Hepatocyte (in vitro differentiated cells): ENCODE measurements at regions not wholly inside any gene's neighbourhood (a gene's known extent, or its start where the extent isn't known, plus 50 kb on each side); places are given as distances from the start of the nearest gene placed in this dataset.

Experiments used
- DNase-seq: peaks from one replicate; pipeline ENCODE4 v3.0.0-alpha.2; 2016; ENCODE audit warnings: low spot score
- H2AFZ ChIP-seq: fragments of 200-600 bp; sonication (generic); 2 replicates; pipeline ENCODE4 v1.6.0; 2016; ENCODE audit warnings: antibody characterized with exemption, mild to moderate bottlenecking
- H3K27ac ChIP-seq: fragments of 200-600 bp; sonication (generic); 2 replicates; pipeline ENCODE4 v1.5.1; 2016; ENCODE audit warnings: mild to moderate bottlenecking
- H3K27me3 ChIP-seq: fragments of 200-600 bp; sonication (generic); 2 replicates; pipeline ENCODE4 v1.6.1; 2016
- H3K36me3 ChIP-seq: fragments of 200-600 bp; sonication (generic); replicated peaks from 2 replicates; pipeline ENCODE4 v1.5.1; 2016; ENCODE audit warnings: low read depth; ENCODE audit not compliant: insufficient read depth
- H3K4me1 ChIP-seq: fragments of 200-600 bp; sonication (generic); 2 replicates; pipeline ENCODE4 v1.5.1; 2016; ENCODE audit warnings: mild to moderate bottlenecking, moderate library complexity; ENCODE audit not compliant: insufficient read depth
- H3K4me2 ChIP-seq: fragments of 200-600 bp; sonication (generic); 2 replicates; pipeline ENCODE4 v1.6.0; 2016
- H3K4me3 ChIP-seq: fragments of 200-600 bp; sonication (generic); 2 replicates; pipeline ENCODE4 v1.5.1; 2016; ENCODE audit warnings: mild to moderate bottlenecking
- H3K79me2 ChIP-seq: fragments of 200-600 bp; sonication (generic); 2 replicates; pipeline ENCODE4 v1.6.0; 2017; ENCODE audit warnings: mild to moderate bottlenecking
- H3K9me2 ChIP-seq: fragments of 200-600 bp; sonication (generic); replicated peaks from 2 replicates; pipeline ENCODE4 v1.6.0; 2017; ENCODE audit warnings: mild to moderate bottlenecking; ENCODE audit not compliant: insufficient read depth
- H3K9me3 ChIP-seq: fragments of 200-600 bp; sonication (generic); 2 replicates; pipeline ENCODE4 v1.5.1; 2016; ENCODE audit warnings: low read depth, mild to moderate bottlenecking
- H4K20me1 ChIP-seq: fragments of 200-600 bp; sonication (generic); 2 replicates; pipeline ENCODE4 v1.6.0; 2016; ENCODE audit warnings: mild to moderate bottlenecking; ENCODE audit not compliant: insufficient read depth, poor library complexity, severe bottlenecking
- EZH2 ChIP-seq: fragments of 200-600 bp; sonication (generic); IDR thresholded peaks from 2 replicates; pipeline ENCODE4 v1.6.1; 2016; ENCODE audit warnings: antibody characterized with exemption, mild to moderate bottlenecking, borderline replicate concordance
- EZH2phosphoT487 ChIP-seq: fragments of 200-600 bp; sonication (generic); IDR thresholded peaks from one replicate; pipeline ENCODE4 v1.6.1; 2018; ENCODE audit warnings: antibody characterized with exemption, mild to moderate bottlenecking, low read depth, moderate library complexity; ENCODE audit not compliant: unreplicated experiment, severe bottlenecking
- WGBS: methylation state at CpG from one replicate; pipeline ENCODE4 v1.1.6; 2016; ENCODE audit warnings: low lambda C conversion rate; ENCODE audit errors: missing lambda C conversion rate; 5-methylcytosine and 5-hydroxymethylcytosine counted together
- TF ChIP-seq, protein P1 (sequence below): fragments of 200-600 bp; sonication (generic); IDR thresholded peaks from 2 replicates; pipeline ENCODE4 v1.5.1; 2016; ENCODE audit warnings: antibody characterized with exemption, mild to moderate bottlenecking; ENCODE audit not compliant: poor library complexity

DNA sequence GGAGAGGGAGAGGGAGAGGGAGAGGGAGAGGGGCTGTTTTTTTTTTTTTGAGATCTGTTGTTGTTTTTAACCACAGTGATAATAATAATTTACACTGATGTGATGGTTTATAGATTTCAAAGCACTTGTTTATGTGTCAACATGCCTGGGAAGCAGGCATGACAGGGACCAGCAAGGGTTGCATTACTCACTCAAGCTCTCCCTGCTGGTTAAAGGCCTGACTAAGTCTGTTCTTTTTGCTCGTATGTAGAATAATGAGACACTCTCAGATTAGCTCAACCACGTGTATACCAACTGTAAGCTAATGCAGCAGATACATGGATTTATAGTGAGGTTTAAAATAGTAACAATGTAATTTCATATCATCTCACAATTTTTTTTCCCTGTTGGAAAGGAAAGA, 134.6 kb upstream of the BOD1L1 start:
- Histone ChIP-seq H3K79me2 (no peaks in the 10 kb centered on the region), H4K20me1 (no peaks in the 10 kb centered on the region), H2AFZ (no peak overlapping the region), H3K4me1 (no peaks in the 10 kb centered on the region), H3K27me3 (no peaks in the 10 kb centered on the region), H3K27ac (no peak overlapping the region), H3K36me3 (no peaks in the 10 kb centered on the region), H3K9me2 (no peaks in the 10 kb centered on the region), H3K9me3 (no peaks in the 10 kb centered on the region), H3K4me3 (no peak overlapping the region), H3K4me2 (no peak overlapping the region)
- TF ChIP-seq EZH2 (no peak), EZH2phosphoT487 (no peak)
- TF ChIP-seq, protein P1, sequence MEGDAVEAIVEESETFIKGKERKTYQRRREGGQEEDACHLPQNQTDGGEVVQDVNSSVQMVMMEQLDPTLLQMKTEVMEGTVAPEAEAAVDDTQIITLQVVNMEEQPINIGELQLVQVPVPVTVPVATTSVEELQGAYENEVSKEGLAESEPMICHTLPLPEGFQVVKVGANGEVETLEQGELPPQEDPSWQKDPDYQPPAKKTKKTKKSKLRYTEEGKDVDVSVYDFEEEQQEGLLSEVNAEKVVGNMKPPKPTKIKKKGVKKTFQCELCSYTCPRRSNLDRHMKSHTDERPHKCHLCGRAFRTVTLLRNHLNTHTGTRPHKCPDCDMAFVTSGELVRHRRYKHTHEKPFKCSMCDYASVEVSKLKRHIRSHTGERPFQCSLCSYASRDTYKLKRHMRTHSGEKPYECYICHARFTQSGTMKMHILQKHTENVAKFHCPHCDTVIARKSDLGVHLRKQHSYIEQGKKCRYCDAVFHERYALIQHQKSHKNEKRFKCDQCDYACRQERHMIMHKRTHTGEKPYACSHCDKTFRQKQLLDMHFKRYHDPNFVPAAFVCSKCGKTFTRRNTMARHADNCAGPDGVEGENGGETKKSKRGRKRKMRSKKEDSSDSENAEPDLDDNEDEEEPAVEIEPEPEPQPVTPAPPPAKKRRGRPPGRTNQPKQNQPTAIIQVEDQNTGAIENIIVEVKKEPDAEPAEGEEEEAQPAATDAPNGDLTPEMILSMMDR = no peak
- DNase-seq = no peak
- 78% methylated on average over 2 of the region's 2 CpGs for WGBS

DNA sequence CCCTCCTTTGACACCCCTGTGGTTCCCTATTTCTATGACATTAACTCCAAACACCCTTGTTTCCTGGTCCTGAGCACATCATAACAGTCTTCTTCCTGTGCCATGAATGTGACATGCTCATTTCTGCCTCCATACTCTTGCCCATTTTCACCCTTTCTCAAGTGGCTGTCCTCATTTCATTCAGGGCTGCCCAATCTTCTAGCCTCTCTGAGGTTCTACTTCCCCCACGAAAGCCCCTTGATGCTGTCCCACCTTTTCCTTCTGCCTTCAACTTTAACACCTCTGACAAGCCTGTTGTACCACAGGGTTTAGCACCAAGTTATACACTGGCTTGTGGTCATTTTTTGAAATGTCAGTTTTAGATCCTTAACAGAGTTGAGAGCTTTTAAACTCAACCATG, 136.2 kb upstream of the BOD1L1 start:
- WGBS = 91% methylated on average over 1 of the region's 1 CpG
- TF ChIP-seq, protein P1 = no peak
- TF ChIP-seq EZH2phosphoT487 (no peak), EZH2 (no peak)

DNA sequence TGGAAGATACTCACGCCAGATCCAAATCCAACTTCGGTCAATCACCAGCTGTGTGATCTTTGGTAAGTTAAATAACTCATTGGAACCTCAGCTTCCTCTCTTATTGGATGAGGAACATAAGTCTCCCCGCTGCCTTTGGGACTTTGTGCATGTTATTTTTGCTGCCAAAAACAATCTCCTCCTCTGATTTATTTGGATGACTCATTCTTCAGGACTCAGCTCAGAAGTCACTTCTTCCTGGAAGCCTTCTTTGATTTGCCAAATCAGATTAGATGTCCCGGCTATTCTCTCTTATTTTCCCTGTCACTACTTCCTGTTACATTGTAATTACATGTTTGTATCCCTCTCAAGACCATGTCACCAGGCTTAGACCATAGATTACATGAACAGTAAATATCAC, 138.0 kb upstream of the BOD1L1 start:
- Histone ChIP-seq H3K27me3 (no peaks in the 10 kb centered on the region), H3K4me3 (no peak overlapping the region), H3K27ac (no peak overlapping the region), H3K9me2 (no peaks in the 10 kb centered on the region), H4K20me1 (no peaks in the 10 kb centered on the region), H3K36me3 (no peaks in the 10 kb centered on the region), H3K4me1 (no peaks in the 10 kb centered on the region), H3K9me3 (no peaks in the 10 kb centered on the region), H3K4me2 (no peak overlapping the region), H3K79me2 (no peaks in the 10 kb centered on the region), H2AFZ (no peak overlapping the region)
- DNase-seq = no peak
- WGBS = 76% methylated on average over 4 of the region's 4 CpGs
- TF ChIP-seq EZH2phosphoT487 (no peak), EZH2 (no peak)
- TF ChIP-seq, protein P1 = no peak

More for the DNA sequence above, 136.2 kb upstream of the BOD1L1 start:
- no peaks in the 10 kb centered on the region for H3K4me1 ChIP-seq
- no peaks in the 10 kb centered on the region for H3K79me2 ChIP-seq
- H3K27me3 ChIP-seq = no peaks in the 10 kb centered on the region
- no peak overlapping the region for H3K4me3 ChIP-seq
- H2AFZ ChIP-seq = no peak overlapping the region
- no peak overlapping the region for H3K4me2 ChIP-seq
- DNase-seq = no peak
- H3K27ac ChIP-seq = no peak overlapping the region
- no peaks in the 10 kb centered on the region for H3K9me3 ChIP-seq
- H3K36me3 ChIP-seq = no peaks in the 10 kb centered on the region
- H4K20me1 ChIP-seq = no peaks in the 10 kb centered on the region
- no peaks in the 10 kb centered on the region for H3K9me2 ChIP-seq
